Left lung (tissue), 4 donors: ENCODE measurements at regions not wholly inside any gene's neighbourhood (a gene's known extent, or its start where the extent isn't known, plus 50 kb on each side); places are given as distances from the start of the nearest gene placed in this dataset.

ENCODE experiments used
- ATAC-seq: fragments of 200-7000 bp; cut with Tn5 transposase; one replicate; pipeline ENCODE4 v1.9.1; 2020; ENCODE audit warnings: moderate library complexity
- DNase-seq, 4 donors: peaks; one replicate each; pipeline ENCODE4 v3.0.0-alpha.2; 2013 to 2020
- H3K27ac ChIP-seq, 2 donors: fragments of 200-600 bp; sonication (generic) in 1 of 2; one replicate each; pipeline versions ENCODE4 v1.5.0 to v1.8.0; 2020 to 2021
- H3K27me3 ChIP-seq, 2 donors: fragments of 200-600 bp; sonication (generic) in 1 of 2; one replicate each; pipeline versions ENCODE4 v1.5.0 to v1.8.0; 2020 to 2021
- H3K36me3 ChIP-seq, 2 donors: fragments of 200-600 bp; sonication (generic) in 1 of 2; one replicate each; pipeline versions ENCODE4 v1.5.0 to v1.8.0; 2020 to 2021
- H3K4me1 ChIP-seq, 2 donors: fragments of 200-600 bp; one replicate each; pipeline ENCODE4 v1.8.0; 2021
- H3K4me3 ChIP-seq, 2 donors: fragments of 200-600 bp; sonication (generic) in 1 of 2; one replicate each; pipeline versions ENCODE4 v1.5.0 to v1.8.0; 2020 to 2021; ENCODE audit warnings: mild to moderate bottlenecking in 1 of 2
- H3K9me3 ChIP-seq, 2 donors: fragments of 200-600 bp; sonication (generic) in 1 of 2; one replicate each; pipeline versions ENCODE4 v1.5.0 to v1.8.0; 2020 to 2021
- CTCF ChIP-seq, 2 donors: fragments of 200-600 bp; sonication (generic) in 1 of 2; IDR thresholded peaks; one replicate each; pipeline versions ENCODE4 v1.5.0 to v1.8.0; 2021; ENCODE audit warnings: antibody characterized with exemption in 2 of 2
- intact Hi-C, 2 donors: fragments of 100-400 bp; cut with DNase I; formaldehyde crosslinking; loops; one replicate each; pipeline versions ENCODE4 v1.11.2 to v1.14.2; 2022
- donor health status: DM: no; HTN: yes; CAD: no.
- donor health status: DM: no; HTN: no; CAD: no.

- ATAC-seq: no peak
- no peaks in the 10 kb centered on the region for H3K4me1 ChIP-seq
- intact Hi-C loops: no loop called here
These were observed 66.5 kb upstream of the ARRDC4 start for GRCh38 chr15:97893967-97894366.

GRCh38 chr15:97899981-97900380 is 60.5 kb upstream of the ARRDC4 start:
- intact Hi-C loops: loop anchor here (5.0 to 10.0 kb wide), 3 partner anchors 185 to 395 kb away; no protein-coding TSS in a partner anchor
- H3K4me3 ChIP-seq: no peak overlapping the region
- H3K36me3 ChIP-seq: no peaks in the 10 kb centered on the region
- DNase-seq (no peak), ATAC-seq (no peak)
- H3K27me3 ChIP-seq: peaks cover under 1 to 39% of the 10 kb centered on the region in 2 donors
- no peaks in the 10 kb centered on the region for H3K4me1 ChIP-seq
- no peaks in the 10 kb centered on the region for H3K9me3 ChIP-seq
- no peak for TF ChIP-seq CTCF (IDR thresholded peaks at IDR 0.05)
- no peak overlapping the region for H3K27ac ChIP-seq

More at GRCh38 chr15:97893967-97894366, 66.5 kb upstream of the ARRDC4 start:
- no peak for DNase-seq
- Histone ChIP-seq H3K9me3 (no peaks in the 10 kb centered on the region), H3K27ac (no peak overlapping the region), H3K27me3 (no peaks in the 10 kb centered on the region), H3K4me3 (no peak overlapping the region), H3K36me3 (no peaks in the 10 kb centered on the region)
- no peak for TF ChIP-seq CTCF (IDR thresholded peaks at IDR 0.05)

GRCh38 chr15:97902140-97902780 is 58.2 kb upstream of the ARRDC4 start:
- TF ChIP-seq CTCF (IDR thresholded peaks at IDR 0.05): no peak
- H3K4me3 ChIP-seq: no peak overlapping the region
- H3K27ac ChIP-seq: no peak overlapping the region
- intact Hi-C loops: loop anchor here (5.0 to 10.0 kb wide), 3 partner anchors 183 to 393 kb away; no protein-coding TSS in a partner anchor
- DNase-seq (no peak), ATAC-seq (no peak)
- no peaks in the 10 kb centered on the region for H3K4me1 ChIP-seq
- no peaks in the 10 kb centered on the region for H3K9me3 ChIP-seq
- H3K36me3 ChIP-seq: no peaks in the 10 kb centered on the region
- H3K27me3 ChIP-seq: peaks cover 12 to 60% of the 10 kb centered on the region in 2 donors

- ATAC-seq (no peak), DNase-seq (no peak)
- no peak overlapping the region for H3K27ac ChIP-seq
- intact Hi-C loops: loop anchor here (5.0 to 10.0 kb wide), 3 partner anchors 181 to 391 kb away; no protein-coding TSS in a partner anchor
- H3K9me3 ChIP-seq: no peaks in the 10 kb centered on the region
- H3K4me3 ChIP-seq: no peak overlapping the region
- TF ChIP-seq CTCF (IDR thresholded peaks at IDR 0.05): no peak
- no peaks in the 10 kb centered on the region for H3K4me1 ChIP-seq
- no peaks in the 10 kb centered on the region for H3K36me3 ChIP-seq
- peaks cover 12 to 60% of the 10 kb centered on the region in 2 donors for H3K27me3 ChIP-seq
These were observed 56.9 kb upstream of the ARRDC4 start for GRCh38 chr15:97903560-97903959.

- peak; percentile 17 to 54 for TF ChIP-seq CTCF (IDR thresholded peaks at IDR 0.05)
- Histone ChIP-seq H3K9me3 (no peaks in the 10 kb centered on the region), H3K27ac (no peak overlapping the region), H3K4me3 (no peak overlapping the region), H3K4me1 (no peaks in the 10 kb centered on the region), H3K27me3 (peaks cover 12 to 60% of the 10 kb centered on the region in 2 donors), H3K36me3 (no peaks in the 10 kb centered on the region)
- peak; percentile 97 for ATAC-seq
- intact Hi-C loops: loop anchor here (5.0 to 10.0 kb wide), 3 partner anchors 181 to 391 kb away; no protein-coding TSS in a partner anchor
- DNase-seq: peak; percentile 58 to 87 (median 73)
These were observed 56.4 kb upstream of the ARRDC4 start for GRCh38 chr15:97903971-97904572.
